GM18505 (cell line): ENCODE measurements at regions not wholly inside any gene's neighbourhood (a gene's known extent, or its start where the extent isn't known, plus 50 kb on each side); places are given as distances from the start of the nearest gene placed in this dataset.
"Not testable (repeated sequence)": the region's sequence is repeated elsewhere in the genome, so short reads cannot be mapped to it uniquely, and the experiment has no call there.

Source experiments
- ATAC-seq: cut with Tn5 transposase; IDR thresholded peaks from one replicate; pipeline ENCODE4 v1.9.1; 2021; ENCODE audit not compliant: unreplicated experiment
- POLR2A ChIP-seq: IDR thresholded peaks from 4 replicates; pipeline ENCODE4 v1.6.1; 2011; ENCODE audit warnings: borderline replicate concordance; ENCODE audit not compliant: insufficient read depth, insufficient read length; ENCODE audit errors: extremely low read depth

- TF ChIP-seq POLR2A: no peak
- ATAC-seq: no peak
Observed at GRCh38 chr1:67611846-67612245, 73.2 kb upstream of the GADD45A start.

GRCh38 chr1:67612788-67613241 is 72.2 kb upstream of the GADD45A start:
- TF ChIP-seq POLR2A: no peak

GRCh38 chr1:67613479-67613878 is 71.5 kb upstream of the GADD45A start:
- not testable (repeated sequence) for ATAC-seq

More at GRCh38 chr1:67612788-67613241, 72.2 kb upstream of the GADD45A start:
- no peak for ATAC-seq

- no peak for ATAC-seq
- TF ChIP-seq POLR2A: no peak
Observed at GRCh38 chr1:67614511-67614934, 70.5 kb upstream of the GADD45A start.

- no peak for ATAC-seq
- no peak for TF ChIP-seq POLR2A
Observed at GRCh38 chr1:67615886-67616285, 69.1 kb upstream of the GADD45A start.

- no peak for TF ChIP-seq POLR2A
- no peak for ATAC-seq
Observed at GRCh38 chr1:67616394-67616985, 68.5 kb upstream of the GADD45A start.

GRCh38 chr1:67618285-67619018 is 66.5 kb upstream of the GADD45A start:
- no peak for TF ChIP-seq POLR2A
- no peak for ATAC-seq

- TF ChIP-seq POLR2A: no peak
- ATAC-seq: no peak
Observed at GRCh38 chr1:67619080-67619479, 65.9 kb upstream of the GADD45A start.

GRCh38 chr1:67623906-67624305 is 61.1 kb upstream of the GADD45A start:
- TF ChIP-seq POLR2A: no peak
- no peak for ATAC-seq

- no peak for TF ChIP-seq POLR2A
- no peak for ATAC-seq
Observed at GRCh38 chr1:67624680-67625079, 60.3 kb upstream of the GADD45A start.

- no peak for TF ChIP-seq POLR2A
- no peak for ATAC-seq
Observed at GRCh38 chr1:67626090-67626860, 58.7 kb upstream of the GADD45A start.

GRCh38 chr1:67626861-67627235 is 58.2 kb upstream of the GADD45A start:
- TF ChIP-seq POLR2A: no peak
- no peak for ATAC-seq

- TF ChIP-seq POLR2A: no peak
- no peak for ATAC-seq
Observed at GRCh38 chr1:67627336-67627735, 57.7 kb upstream of the GADD45A start.

- no peak for ATAC-seq
- no peak for TF ChIP-seq POLR2A
Observed at GRCh38 chr1:67627906-67628305, 57.1 kb upstream of the GADD45A start.
